Endothelial cell of umbilical vein (primary cell): ENCODE measurements at regions not wholly inside any gene's neighbourhood (a gene's known extent, or its start where the extent isn't known, plus 50 kb on each side); places are given as distances from the start of the nearest gene placed in this dataset.

ENCODE experiments used
- BruUV-seq: library from RNA; stranded (reverse); fragments of 400-500 nt; replicated peaks from 2 replicates; lab custom pipeline; 2021; lab: Mats Ljungman, UMichigan
- CTCF ChIA-PET: fragments of 300-600, 350-600 bp; sonication (Branson Sonifier 250); formaldehyde crosslinking; loops from one replicate; lab custom pipeline; 2021; ENCODE audit warnings: antibody characterized with exemption, inconsistent platforms; lab: Charles Lee
- POLR2A ChIA-PET: fragments of 300-600, 350-600 bp; sonication (Branson Sonifier 250); formaldehyde crosslinking; loops from one replicate; lab custom pipeline; 2021; ENCODE audit warnings: antibody characterized with exemption, inconsistent platforms; lab: Charles Lee
- DNase-seq: peaks from one replicate; pipeline ENCODE4 v3.0.0-alpha.2; 2011; ENCODE audit warnings: low read depth, low spot score
- FAIRE-seq: peaks from 2 replicates; lab custom pipeline; 2011; peaks lifted over from hg19 to GRCh38; lab: Jason Lieb, UNC
- H2AFZ ChIP-seq: 2 replicates; pipeline ENCODE4 v1.6.0; 2012; ENCODE audit warnings: low read depth, low read length, control low read depth, inconsistent platforms
- H3K27ac ChIP-seq: 2 replicates; pipeline ENCODE4 v1.5.1; 2011; ENCODE audit warnings: low read depth, mild to moderate bottlenecking, control low read depth, low read length, moderate library complexity; ENCODE audit not compliant: insufficient read depth
- H3K27me3 ChIP-seq, 2 experiments: 2 replicates each; pipeline versions ENCODE4 v1.6.0 to v1.6.1; 2011; ENCODE audit warnings: low read length in 2 of 2, mixed read lengths in 1 of 2; ENCODE audit not compliant: control insufficient read depth in 2 of 2, insufficient read depth in 2 of 2
- H3K36me3 ChIP-seq, 2 experiments: 2 replicates in 1 of 2; 3 replicates in 1 of 2; pipeline ENCODE4 v1.5.1; 2011; ENCODE audit warnings: low read length in 2 of 2, mild to moderate bottlenecking in 1 of 2, moderate library complexity in 1 of 2; ENCODE audit not compliant: control insufficient read depth in 2 of 2, insufficient read depth in 2 of 2; ENCODE audit errors: extremely low read depth in 1 of 2
- H3K4me1 ChIP-seq: 3 replicates; pipeline ENCODE4 v1.5.1; 2011; ENCODE audit warnings: mild to moderate bottlenecking, low read length; ENCODE audit not compliant: control insufficient read depth, insufficient read depth; ENCODE audit errors: extremely low read depth
- H3K4me2 ChIP-seq: 2 replicates; pipeline ENCODE4 v1.6.1; 2011; ENCODE audit warnings: low read length, control low read depth, mixed read lengths; ENCODE audit not compliant: insufficient read depth
- H3K4me3 ChIP-seq, 3 experiments: fragments of 200-600 bp in 1 of 3; sonication (generic), shearing (Covaris generic) in 1 of 3; replicated peaks in 1 of 3; 2 replicates each; pipeline ENCODE4 v1.5.1; 2011 to 2016; ENCODE audit warnings: control low read depth in 3 of 3, low read length in 3 of 3, mild to moderate bottlenecking in 2 of 3, inconsistent platforms in 1 of 3, low read depth in 1 of 3, moderate library complexity in 1 of 3; ENCODE audit not compliant: insufficient read depth in 1 of 3
- H3K79me2 ChIP-seq: 2 replicates; pipeline ENCODE4 v1.6.0; 2012; ENCODE audit warnings: low read length, inconsistent platforms; ENCODE audit not compliant: control insufficient read depth, insufficient read depth
- H3K9ac ChIP-seq: replicated peaks from 2 replicates; pipeline ENCODE3; 2011; ENCODE audit warnings: low read length, control low read depth; ENCODE audit not compliant: insufficient read depth; ENCODE audit errors: extremely low read depth
- H3K9me1 ChIP-seq: replicated peaks from 3 replicates; pipeline ENCODE4 v1.6.0; 2011; ENCODE audit warnings: mild to moderate bottlenecking, low read length; ENCODE audit not compliant: control insufficient read depth, insufficient read depth; ENCODE audit errors: extremely low read depth
- H3K9me3 ChIP-seq: replicated peaks from 2 replicates; pipeline ENCODE4 v1.5.1; 2012; ENCODE audit warnings: low read length, inconsistent platforms; ENCODE audit not compliant: control insufficient read depth, insufficient read depth
- H4K20me1 ChIP-seq: replicated peaks from 2 replicates; pipeline ENCODE3; 2011; ENCODE audit warnings: mild to moderate bottlenecking, low read length; ENCODE audit not compliant: control insufficient read depth, insufficient read depth; ENCODE audit errors: extremely low read depth
- CTCF ChIP-seq, 2 donors: IDR thresholded peaks; 1 replicate in 1 of 2; 2 replicates in 1 of 2; pipeline ENCODE4 v1.5.1; 2011; ENCODE audit warnings: low read length in 2 of 2, mild to moderate bottlenecking in 2 of 2, moderate library complexity in 2 of 2, control low read depth in 1 of 2, inconsistent platforms in 1 of 2, low read depth in 1 of 2; ENCODE audit not compliant: insufficient read depth in 1 of 2; ENCODE audit errors: extremely low read depth in 1 of 2
- EZH2 ChIP-seq: IDR thresholded peaks from 2 replicates; pipeline ENCODE4 v1.6.1; 2012; ENCODE audit warnings: borderline replicate concordance, low read depth, mild to moderate bottlenecking, moderate library complexity, low read length, inconsistent platforms; ENCODE audit not compliant: severe bottlenecking
- FOS ChIP-seq: IDR thresholded peaks from 2 replicates; pipeline ENCODE4 v1.6.1; 2011; ENCODE audit warnings: mild to moderate bottlenecking, low read length, moderate library complexity, borderline replicate concordance; ENCODE audit not compliant: insufficient read depth
- GATA2 ChIP-seq: IDR thresholded peaks from 2 replicates; pipeline ENCODE4 v1.7.0; 2011; ENCODE audit warnings: low read depth, mild to moderate bottlenecking, moderate library complexity, mixed read lengths, low read length; ENCODE audit not compliant: insufficient read length, insufficient read depth
- JUN ChIP-seq: IDR thresholded peaks from 2 replicates; pipeline ENCODE4 v1.6.1; 2011; ENCODE audit warnings: borderline replicate concordance, low read depth; ENCODE audit not compliant: insufficient read length, insufficient read depth
- MAX ChIP-seq: IDR thresholded peaks from 2 replicates; pipeline ENCODE4 v1.6.1; 2011; ENCODE audit not compliant: insufficient read depth, insufficient read length
- MYC ChIP-seq: IDR thresholded peaks from one replicate; pipeline ENCODE4 v1.6.1; 2011; ENCODE audit warnings: mild to moderate bottlenecking, low read depth, low read length
- POLR2A ChIP-seq: IDR thresholded peaks from 2 replicates; pipeline ENCODE4 v1.6.1; 2012; ENCODE audit warnings: low read depth, mild to moderate bottlenecking, control low read depth, low read length
- POLR2AphosphoS5 ChIP-seq: IDR thresholded peaks from 2 replicates; pipeline ENCODE4 v1.6.1; 2012; ENCODE audit warnings: low read depth, mild to moderate bottlenecking, control low read depth, low read length, moderate library complexity; ENCODE audit not compliant: insufficient read depth
- dilution Hi-C: fragments of 300-500 bp; cut with MboI; formaldehyde crosslinking; loops from one replicate; pipeline ENCODE4 v1.15.0; 2019; ENCODE audit warnings: low sequenced_read_pairs; ENCODE audit not compliant: extremely low pct_ligation_motif_present
- intact Hi-C: fragments of 100-400 bp; cut with micrococcal nuclease; formaldehyde crosslinking; loops from one replicate; pipeline ENCODE4 v1.10.0; 2022

DNA sequence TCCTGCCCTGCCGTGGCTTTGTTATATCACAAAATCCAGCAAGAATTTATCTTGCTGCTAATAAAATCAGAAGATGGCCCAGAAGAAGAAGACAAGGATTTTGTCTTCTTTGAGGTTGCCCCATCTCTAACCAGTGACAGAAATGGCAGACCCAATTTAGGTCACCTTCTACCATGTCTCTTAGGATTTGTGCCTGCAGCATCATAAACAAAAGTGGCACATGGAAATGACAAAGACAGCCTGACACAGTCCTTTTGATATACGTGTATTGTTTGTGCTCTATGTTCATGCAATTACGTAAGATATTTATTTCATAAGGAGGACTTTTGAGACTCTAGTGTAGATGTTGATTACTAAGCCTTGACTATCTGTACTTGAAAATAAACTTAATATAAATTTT lies 135.9 kb upstream of the TMTC4 start:
- no peak overlapping the region for H2AFZ ChIP-seq
- FAIRE-seq (no peak), DNase-seq (no peak)
- CTCF ChIA-PET, result interaction anchor here (1.6 kb wide), 1 partner anchor 10 kb away, joined by 3 read pairs; no protein-coding TSS in a partner anchor
- no TSS peak for BruUV-seq
- POLR2A ChIA-PET, result no interaction called here
- no peak overlapping the region for H3K9ac ChIP-seq
- no peaks in the 10 kb centered on the region for H3K9me3 ChIP-seq
- dilution Hi-C loops (no loop called here), intact Hi-C loops (no loop called here)
- no peaks in the 10 kb centered on the region for H4K20me1 ChIP-seq
- no peaks in the 10 kb centered on the region for H3K36me3 ChIP-seq
- no peak overlapping the region for H3K27ac ChIP-seq
- no peaks in the 10 kb centered on the region for H3K9me1 ChIP-seq
- no peaks in the 10 kb centered on the region for H3K27me3 ChIP-seq
- no peaks in the 10 kb centered on the region for H3K4me1 ChIP-seq
- TF ChIP-seq JUN, result no peak
- TF ChIP-seq MAX, result no peak
- TF ChIP-seq MYC, result no peak
- TF ChIP-seq GATA2, result no peak
- TF ChIP-seq CTCF (IDR thresholded peaks at IDR 0.05; ENCODE audit: extremely low read depth in 1 of 2, insufficient read depth in 1 of 2, low read depth in 1 of 2, low read length in 2 of 2), result no peak
- no peak for TF ChIP-seq FOS
- no peak for TF ChIP-seq POLR2AphosphoS5
- no peak for TF ChIP-seq EZH2
- no peak for TF ChIP-seq POLR2A
- H3K4me2 ChIP-seq, result no peak overlapping the region
- no peaks in the 10 kb centered on the region for H3K79me2 ChIP-seq
- H3K4me3 ChIP-seq, result no peak overlapping the region
